DMS53 treated with DMSO at 0.1 percent for 48 hours (cell line): ENCODE measurements at regions not wholly inside any gene's neighbourhood (a gene's known extent, or its start where the extent isn't known, plus 50 kb on each side); places are given as distances from the start of the nearest gene placed in this dataset.

Source experiments
- DNase-seq: peaks from one replicate; lab custom pipeline; 2025; ENCODE audit not compliant: unreplicated experiment; lab: John Stamatoyannopoulos, UW

- DNase-seq = no peak
These were observed 63.7 kb upstream of the SESN3 start for GRCh38 chr11:95294701-95295100.

GRCh38 chr11:95293116-95293515, 62.1 kb upstream of the SESN3 start:
- DNase-seq = no peak

GRCh38 chr11:95291946-95292345, 60.9 kb upstream of the SESN3 start:
- DNase-seq = no peak

GRCh38 chr11:95289378-95290101, 58.5 kb upstream of the SESN3 start:
- no peak for DNase-seq

- no peak for DNase-seq
These were observed 53.4 kb upstream of the SESN3 start for GRCh38 chr11:95284057-95285052.

GRCh38 chr11:95283650-95284049, 52.6 kb upstream of the SESN3 start:
- DNase-seq = no peak

GRCh38 chr11:95283146-95283545, 52.1 kb upstream of the SESN3 start:
- DNase-seq = no peak

- peak; percentile 88 for DNase-seq
These were observed 51.3 kb upstream of the SESN3 start for GRCh38 chr11:95282291-95282751.
